ENCODE measurements at regions not wholly inside any gene's neighbourhood (a gene's known extent, or its start where the extent isn't known, plus 50 kb on each side); places are given as distances from the start of the nearest gene placed in this dataset.
"Not testable (repeated sequence)": the region's sequence is repeated elsewhere in the genome, so short reads cannot be mapped to it uniquely, and the experiment has no call there.

DNA sequence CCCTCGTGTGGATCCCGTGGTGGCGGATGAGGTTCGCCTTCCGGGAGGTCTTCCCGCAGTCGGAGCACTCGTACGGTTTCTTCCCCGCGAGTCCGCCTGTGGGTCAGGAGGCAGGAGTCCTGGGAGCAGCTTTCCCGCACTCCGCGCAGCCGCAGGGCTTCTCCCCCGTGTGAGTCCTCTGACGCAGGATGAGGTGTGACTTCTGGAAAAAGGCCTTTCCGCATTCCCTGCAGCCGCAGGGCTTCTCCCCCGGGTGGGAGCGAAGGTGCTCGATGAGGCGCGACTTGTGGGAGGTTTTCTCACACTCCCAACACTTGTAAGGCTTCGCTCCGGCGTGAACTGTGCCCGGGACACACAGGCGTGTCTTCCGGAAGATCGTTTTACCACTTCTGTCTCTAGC is 68.8 kb upstream of the WIPI2 start:
- H3K4me3 ChIP-seq (ENCODE audit: low read depth, low read length) = not testable (repeated sequence)

DNA sequence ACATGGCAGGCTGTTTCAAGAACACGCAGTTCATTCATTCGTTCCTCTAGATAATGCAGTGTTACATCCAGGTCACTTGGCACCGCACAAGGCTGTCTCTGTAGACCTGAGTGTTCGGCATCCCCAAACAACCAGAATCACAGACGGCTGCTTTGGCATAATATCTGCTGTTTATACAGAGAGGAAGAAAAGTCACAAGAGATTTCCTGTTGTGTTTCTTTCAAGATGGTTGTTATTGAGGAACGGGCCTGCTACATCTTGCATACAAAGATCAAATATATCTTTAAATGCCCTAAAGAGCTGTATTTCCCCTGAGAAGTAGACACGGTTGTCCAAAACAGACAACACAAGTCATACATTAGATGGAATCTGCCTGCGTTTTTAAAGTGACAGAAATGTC is 58.8 kb upstream of the WIPI2 start:
- not testable (repeated sequence) for H3K4me3 ChIP-seq (ENCODE audit: low read depth, low read length)

DNA sequence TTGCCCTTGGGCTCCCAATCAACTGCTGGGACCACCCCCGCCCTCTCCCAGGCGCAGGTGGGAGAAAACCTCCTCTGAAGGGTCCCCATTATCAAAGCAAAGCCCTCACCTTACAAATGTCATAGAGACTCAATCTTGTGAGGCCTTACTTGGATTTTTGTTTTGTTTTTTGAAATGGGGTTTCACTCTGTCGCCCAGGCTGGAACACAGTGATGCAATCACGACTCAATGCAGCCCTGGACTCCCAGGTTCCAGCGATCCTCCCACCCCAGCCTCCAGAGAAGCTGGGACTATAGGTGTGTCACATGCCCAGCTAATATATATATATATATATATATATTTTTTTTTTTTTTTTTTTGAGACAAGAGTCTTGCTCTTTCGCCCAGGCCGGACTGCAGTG is 57.5 kb upstream of the WIPI2 start:
- no peak overlapping the region for H3K4me3 ChIP-seq (ENCODE audit: low read depth, low read length)
- TF ChIP-seq, protein P1, sequence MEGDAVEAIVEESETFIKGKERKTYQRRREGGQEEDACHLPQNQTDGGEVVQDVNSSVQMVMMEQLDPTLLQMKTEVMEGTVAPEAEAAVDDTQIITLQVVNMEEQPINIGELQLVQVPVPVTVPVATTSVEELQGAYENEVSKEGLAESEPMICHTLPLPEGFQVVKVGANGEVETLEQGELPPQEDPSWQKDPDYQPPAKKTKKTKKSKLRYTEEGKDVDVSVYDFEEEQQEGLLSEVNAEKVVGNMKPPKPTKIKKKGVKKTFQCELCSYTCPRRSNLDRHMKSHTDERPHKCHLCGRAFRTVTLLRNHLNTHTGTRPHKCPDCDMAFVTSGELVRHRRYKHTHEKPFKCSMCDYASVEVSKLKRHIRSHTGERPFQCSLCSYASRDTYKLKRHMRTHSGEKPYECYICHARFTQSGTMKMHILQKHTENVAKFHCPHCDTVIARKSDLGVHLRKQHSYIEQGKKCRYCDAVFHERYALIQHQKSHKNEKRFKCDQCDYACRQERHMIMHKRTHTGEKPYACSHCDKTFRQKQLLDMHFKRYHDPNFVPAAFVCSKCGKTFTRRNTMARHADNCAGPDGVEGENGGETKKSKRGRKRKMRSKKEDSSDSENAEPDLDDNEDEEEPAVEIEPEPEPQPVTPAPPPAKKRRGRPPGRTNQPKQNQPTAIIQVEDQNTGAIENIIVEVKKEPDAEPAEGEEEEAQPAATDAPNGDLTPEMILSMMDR (IDR thresholded peaks at IDR 0.05; ENCODE audit: low read depth, low read length) = no peak

DNA sequence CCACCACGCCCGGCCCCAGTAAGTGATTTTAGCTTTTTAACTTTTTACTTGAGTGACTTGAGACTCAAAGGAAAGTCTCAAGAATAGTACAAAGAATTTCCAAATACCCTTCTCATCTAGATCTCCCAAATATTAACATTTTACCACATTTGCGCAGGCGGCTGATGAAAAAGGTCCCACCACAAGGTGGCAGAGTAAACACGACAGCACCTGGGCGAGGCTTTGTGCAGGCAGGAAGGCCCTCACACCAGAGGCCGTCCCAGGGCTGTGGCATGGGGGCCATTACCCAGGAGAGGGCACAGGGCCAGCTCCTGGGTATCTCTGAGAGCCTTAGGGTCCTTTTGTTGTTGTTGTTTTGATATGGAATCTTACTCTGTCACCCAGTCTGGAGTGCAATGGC is 50.0 kb upstream of the WIPI2 start:
- TF ChIP-seq, protein P1 (IDR thresholded peaks at IDR 0.05; ENCODE audit: low read depth, low read length) = peak; percentile 25; the same call in 1 of the 2 replicates
- no peak overlapping the region for H3K4me3 ChIP-seq (ENCODE audit: low read depth, low read length)
